ENCODE measurements at regions not wholly inside any gene's neighbourhood (a gene's known extent, or its start where the extent isn't known, plus 50 kb on each side); places are given as distances from the start of the nearest gene placed in this dataset.

- CTCF ChIA-PET: no interaction called here
- Histone ChIP-seq H3K4me3 (ENCODE audit: low read depth in 2 of 2, low read length in 2 of 2) (no peak overlapping the region), H3K4me1 (ENCODE audit: control insufficient read depth, insufficient read depth, low read length) (no peaks in the 10 kb centered on the region), H3K27me3 (ENCODE audit: control insufficient read depth, insufficient read depth, low read length) (no peaks in the 10 kb centered on the region; the same call in 1 of the 2 replicates), H3K36me3 (ENCODE audit: control insufficient read depth, insufficient read depth, low read length) (no peaks in the 10 kb centered on the region), H3K9me3 (ENCODE audit: control insufficient read depth, insufficient read depth, low read depth, low read length) (no peaks in the 10 kb centered on the region), H3K27ac (ENCODE audit: low read length) (no peak overlapping the region)
- ATAC-seq: no peak
- POLR2A ChIA-PET: no interaction called here
- no peak for DNase-seq (ENCODE audit: low read depth, low spot score)
- in situ Hi-C loops (cut with HindIII; ENCODE audit: low pct_unique_long_range_greater_than_20kb, low sequenced_read_pairs): no loop called here
- intact Hi-C loops (cut with micrococcal nuclease; ENCODE audit: unreplicated experiment): no loop called here
- TF ChIP-seq TCF7L2 (IDR thresholded peaks at IDR 0.05; ENCODE audit: low read depth, low read length) (no peak), SIN3A (IDR thresholded peaks at IDR 0.05; ENCODE audit: borderline replicate concordance, insufficient read depth, low read depth, low read length) (no peak), REST (IDR thresholded peaks at IDR 0.05; ENCODE audit: insufficient read depth in 1 of 2, low read depth in 2 of 2, low read length in 1 of 2) (no peak), POLR2AphosphoS5 (IDR thresholded peaks at IDR 0.05; ENCODE audit: low read depth, low read length) (no peak)
- no TSS peak for BruUV-seq (replicated peaks)
Measured at GRCh38 chr22:48218889-48219420, 1456.5 kb downstream of the TBC1D22A start.

- Histone ChIP-seq H3K36me3 (ENCODE audit: control insufficient read depth, insufficient read depth, low read length) (no peaks in the 10 kb centered on the region), H3K4me3 (ENCODE audit: low read depth in 2 of 2, low read length in 2 of 2) (no peak overlapping the region), H3K27me3 (ENCODE audit: control insufficient read depth, insufficient read depth, low read length) (no peaks in the 10 kb centered on the region; the same call in 1 of the 2 replicates), H3K9me3 (ENCODE audit: control insufficient read depth, insufficient read depth, low read depth, low read length) (no peaks in the 10 kb centered on the region), H3K4me1 (ENCODE audit: control insufficient read depth, insufficient read depth, low read length) (no peaks in the 10 kb centered on the region), H3K27ac (ENCODE audit: low read length) (no peak overlapping the region)
- ATAC-seq (no peak), DNase-seq (ENCODE audit: low read depth, low spot score) (no peak)
- in situ Hi-C loops (cut with HindIII; ENCODE audit: low pct_unique_long_range_greater_than_20kb, low sequenced_read_pairs) (no loop called here), intact Hi-C loops (cut with micrococcal nuclease; ENCODE audit: unreplicated experiment) (no loop called here)
- POLR2A ChIA-PET: no interaction called here
- BruUV-seq (replicated peaks): no TSS peak
- CTCF ChIA-PET: no interaction called here
- TF ChIP-seq CTCF (IDR thresholded peaks at IDR 0.05): no peak
- TF ChIP-seq POLR2AphosphoS5 (IDR thresholded peaks at IDR 0.05; ENCODE audit: low read depth, low read length): no peak
- TF ChIP-seq SIN3A (IDR thresholded peaks at IDR 0.05; ENCODE audit: borderline replicate concordance, insufficient read depth, low read depth, low read length): no peak
- no peak for TF ChIP-seq TCF7L2 (IDR thresholded peaks at IDR 0.05; ENCODE audit: low read depth, low read length)
- TF ChIP-seq REST (IDR thresholded peaks at IDR 0.05; ENCODE audit: insufficient read depth in 1 of 2, low read depth in 2 of 2, low read length in 1 of 2): no peak
Measured at GRCh38 chr22:48217596-48217995, 1455.1 kb downstream of the TBC1D22A start.

Measured in Panc1 (cell line).